Gastrocnemius medialis (tissue), 4 donors: ENCODE measurements at regions not wholly inside any gene's neighbourhood (a gene's known extent, or its start where the extent isn't known, plus 50 kb on each side); places are given as distances from the start of the nearest gene placed in this dataset.

Experiments
- POLR2A ChIP-seq, 2 donors: fragments of 450-650 bp; IDR thresholded peaks; one replicate each; pipeline ENCODE4 v1.6.1; 2017; ENCODE audit warnings: antibody characterized with exemption in 2 of 2, mild to moderate bottlenecking in 2 of 2, moderate library complexity in 2 of 2
- TF ChIP-seq, protein P1 (sequence below), 5 experiments: fragments of 450-650 bp in 3 of 5; fragments of 200-600 bp in 2 of 5; sonication (generic) in 2 of 5; IDR thresholded peaks in 4 of 5; conservative IDR thresholded peaks in 1 of 5; 1 replicate in 4 of 5; 2 replicates in 1 of 5; pipeline ENCODE4 v1.5.1; 2016 to 2019; ENCODE audit warnings: antibody characterized with exemption in 5 of 5, mild to moderate bottlenecking in 3 of 5, moderate library complexity in 3 of 5

DNA sequence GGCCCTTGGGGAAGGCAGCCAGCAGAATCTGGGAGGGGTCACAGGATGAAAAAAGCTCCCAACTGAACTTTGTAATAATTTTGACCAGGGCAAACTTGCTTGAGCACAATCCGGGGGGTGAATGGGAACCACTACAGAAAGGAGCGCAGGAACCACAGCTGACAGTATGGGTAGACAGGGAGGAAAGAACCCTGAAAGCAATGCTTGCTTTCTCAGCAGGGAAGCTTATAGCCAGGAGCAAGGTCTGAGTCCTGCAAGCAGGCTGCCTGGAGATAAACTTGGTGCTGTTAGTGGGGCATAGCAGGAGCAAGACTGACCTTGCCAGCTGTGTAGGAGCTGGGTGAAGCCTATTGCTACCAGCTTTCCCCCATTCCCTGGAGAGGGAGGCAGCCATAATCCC is 195.2 kb downstream of the MTCL1 start:
- TF ChIP-seq POLR2A (IDR thresholded peaks at IDR 0.05) = no peak
- TF ChIP-seq, protein P1, sequence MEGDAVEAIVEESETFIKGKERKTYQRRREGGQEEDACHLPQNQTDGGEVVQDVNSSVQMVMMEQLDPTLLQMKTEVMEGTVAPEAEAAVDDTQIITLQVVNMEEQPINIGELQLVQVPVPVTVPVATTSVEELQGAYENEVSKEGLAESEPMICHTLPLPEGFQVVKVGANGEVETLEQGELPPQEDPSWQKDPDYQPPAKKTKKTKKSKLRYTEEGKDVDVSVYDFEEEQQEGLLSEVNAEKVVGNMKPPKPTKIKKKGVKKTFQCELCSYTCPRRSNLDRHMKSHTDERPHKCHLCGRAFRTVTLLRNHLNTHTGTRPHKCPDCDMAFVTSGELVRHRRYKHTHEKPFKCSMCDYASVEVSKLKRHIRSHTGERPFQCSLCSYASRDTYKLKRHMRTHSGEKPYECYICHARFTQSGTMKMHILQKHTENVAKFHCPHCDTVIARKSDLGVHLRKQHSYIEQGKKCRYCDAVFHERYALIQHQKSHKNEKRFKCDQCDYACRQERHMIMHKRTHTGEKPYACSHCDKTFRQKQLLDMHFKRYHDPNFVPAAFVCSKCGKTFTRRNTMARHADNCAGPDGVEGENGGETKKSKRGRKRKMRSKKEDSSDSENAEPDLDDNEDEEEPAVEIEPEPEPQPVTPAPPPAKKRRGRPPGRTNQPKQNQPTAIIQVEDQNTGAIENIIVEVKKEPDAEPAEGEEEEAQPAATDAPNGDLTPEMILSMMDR (IDR thresholded peaks at IDR 0.05 in 4 of 5, conservative IDR thresholded peaks at IDR 0.05 in 1 of 5) = no peak
